NCI-H1105 treated with DMSO at 0.1 percent for 48 hours (cell line): ENCODE measurements at regions not wholly inside any gene's neighbourhood (a gene's known extent, or its start where the extent isn't known, plus 50 kb on each side); places are given as distances from the start of the nearest gene placed in this dataset.
"Not testable (repeated sequence)": the region's sequence is repeated elsewhere in the genome, so short reads cannot be mapped to it uniquely, and the experiment has no call there.

Source experiments
- DNase-seq: peaks from one replicate; lab custom pipeline; 2025; lab: John Stamatoyannopoulos, UW

GRCh38 chr1:199448646-199449045 is 578.9 kb upstream of the NR5A2 start:
- no peak for DNase-seq

DNA sequence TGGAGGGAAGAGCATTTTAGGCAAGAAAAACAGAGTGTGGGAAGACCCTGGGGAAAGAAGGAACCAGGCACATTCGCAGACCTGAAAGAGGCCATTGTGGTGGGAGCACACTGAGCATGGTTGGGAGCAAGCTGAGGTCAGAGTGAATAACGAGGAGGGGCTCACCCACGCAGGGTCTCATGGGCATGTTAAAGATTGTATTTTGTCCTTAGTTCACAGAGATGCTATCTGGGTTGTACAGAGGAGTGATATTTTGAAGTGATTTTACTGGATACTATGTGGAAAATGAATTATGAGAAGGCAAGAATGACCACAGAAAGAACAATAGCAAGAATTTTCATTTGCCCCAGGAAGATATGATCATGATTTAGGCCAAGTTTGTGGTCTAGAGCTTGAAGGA is 578.3 kb upstream of the NR5A2 start:
- no peak for DNase-seq

DNA sequence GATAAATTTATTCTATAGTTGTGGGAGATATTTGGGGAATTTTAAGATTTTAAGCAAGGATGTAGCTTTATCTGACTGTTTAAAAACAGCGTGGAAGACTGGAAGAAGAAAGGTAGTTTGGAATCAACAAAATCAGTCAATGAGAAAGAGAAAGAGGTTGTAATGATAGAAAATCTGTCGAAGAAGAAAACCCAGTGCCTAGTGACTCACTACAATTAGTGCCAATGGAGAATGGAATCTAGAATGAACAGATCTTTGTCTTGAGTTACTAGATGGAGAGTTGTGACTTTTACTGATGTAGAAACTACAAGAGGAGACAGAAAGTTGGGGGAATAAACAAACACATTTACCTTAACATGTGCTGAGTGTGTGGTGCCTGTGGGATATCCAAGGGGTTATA is 577.8 kb upstream of the NR5A2 start:
- DNase-seq = no peak

DNA sequence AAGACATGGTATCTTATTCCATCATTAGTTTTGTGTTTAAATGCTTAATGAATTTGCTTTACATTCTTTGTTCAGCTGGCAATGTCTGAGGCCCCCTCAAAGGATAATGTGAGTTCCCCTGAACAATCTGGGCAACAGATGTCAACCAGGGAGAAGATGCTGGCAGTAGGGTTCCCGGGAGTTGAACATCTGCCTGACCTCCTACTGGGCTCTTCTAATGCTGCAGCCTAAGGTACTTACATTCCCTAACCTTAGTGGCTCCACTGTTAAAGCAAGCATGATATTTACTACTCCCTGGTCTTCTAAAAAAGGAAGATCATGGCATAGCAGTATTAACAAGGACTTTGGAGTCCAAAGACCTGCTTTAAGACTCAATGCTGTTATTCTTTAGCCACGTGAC is 574.9 kb upstream of the NR5A2 start:
- DNase-seq = no peak

GRCh38 chr1:199453723-199454122 is 573.8 kb upstream of the NR5A2 start:
- DNase-seq = no peak

DNA sequence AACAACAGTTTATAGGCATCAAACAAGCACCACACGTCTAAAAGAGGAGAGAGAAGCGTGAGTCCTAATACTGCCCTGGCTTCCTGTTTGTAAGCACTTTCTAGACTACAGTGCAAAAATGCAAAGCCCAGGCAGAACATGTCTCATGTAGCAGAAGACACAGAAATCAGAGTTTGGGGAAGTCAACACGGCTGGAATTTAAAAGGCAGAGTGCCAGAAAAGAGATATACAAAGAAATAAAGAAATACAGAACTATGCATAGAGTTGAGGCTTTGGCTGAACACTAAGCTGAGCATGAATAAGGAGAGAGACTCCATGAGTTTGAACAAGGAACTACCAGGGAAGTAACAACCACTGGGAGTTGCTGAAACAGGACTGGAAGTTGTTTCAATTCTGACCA is 566.6 kb upstream of the NR5A2 start:
- no peak for DNase-seq

DNA sequence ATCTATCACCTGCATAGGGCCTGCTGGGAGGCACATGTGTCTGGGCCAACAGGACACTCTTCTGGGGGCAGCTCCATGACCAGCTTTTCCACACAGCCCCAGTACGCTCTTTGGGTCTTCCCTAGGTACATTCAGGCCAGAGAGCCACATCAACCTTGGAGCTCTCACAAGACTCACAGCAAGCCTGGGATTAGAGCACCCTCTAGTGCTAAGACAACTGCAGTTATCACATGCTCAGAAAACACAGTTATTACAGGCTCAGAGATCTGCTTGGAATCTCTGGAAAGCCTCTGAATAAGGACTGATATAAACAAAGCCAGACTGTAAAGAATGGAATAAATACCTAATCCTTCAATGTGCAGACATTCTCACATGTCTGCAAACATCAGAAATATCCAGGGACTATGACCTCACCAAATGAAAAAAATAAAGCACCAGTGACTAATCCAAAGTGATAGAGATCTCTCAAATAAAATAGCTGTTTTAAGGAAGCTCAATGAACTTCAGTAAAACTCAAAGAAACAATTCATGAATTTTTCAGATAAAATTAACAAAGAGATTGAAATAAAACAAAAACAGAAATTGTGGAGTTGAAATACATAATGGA is 563.9 kb upstream of the NR5A2 start:
- peak; percentile 43 for DNase-seq

DNA sequence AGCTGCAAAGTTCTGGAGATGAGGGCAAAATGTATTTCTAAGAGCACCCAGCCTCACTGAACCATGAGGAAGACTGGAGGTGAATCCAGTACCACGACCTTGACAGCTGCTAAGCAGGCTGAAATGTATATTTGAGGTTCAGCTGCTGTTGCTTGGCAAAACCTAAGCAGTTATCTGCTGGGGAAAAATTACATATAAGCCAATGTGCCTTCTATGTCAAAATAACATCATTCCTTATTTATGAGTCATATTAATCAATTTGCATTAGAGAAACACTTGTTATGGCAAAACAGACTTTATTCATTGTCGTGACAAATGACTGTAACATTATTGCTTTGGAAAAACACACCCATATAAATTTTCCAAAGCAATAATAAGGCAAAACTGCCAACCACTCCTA is 560.5 kb upstream of the NR5A2 start:
- DNase-seq = no peak

DNA sequence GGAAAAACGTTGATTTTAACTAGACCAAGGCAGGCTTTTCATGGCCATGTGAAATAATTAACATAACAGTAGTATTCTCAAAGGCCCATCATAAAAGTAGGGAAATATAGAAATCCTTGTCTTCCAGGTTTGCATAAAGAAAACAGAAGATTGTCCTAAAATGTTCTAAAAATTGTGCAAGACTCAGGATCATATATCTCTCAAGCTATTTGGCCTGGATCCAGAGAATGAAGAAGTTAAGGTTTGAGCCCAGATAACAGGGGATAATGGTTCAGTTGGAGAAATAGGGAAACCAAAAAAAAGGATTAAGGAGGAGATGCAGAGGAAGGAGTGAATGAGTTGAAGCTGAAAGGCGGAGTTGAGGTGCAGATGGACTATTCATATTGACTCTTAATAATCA is 555.5 kb upstream of the NR5A2 start:
- DNase-seq = no peak

- DNase-seq = no peak
These were observed 554.5 kb upstream of the NR5A2 start for GRCh38 chr1:199472978-199473377.

GRCh38 chr1:199474738-199475137 is 552.8 kb upstream of the NR5A2 start:
- no peak for DNase-seq

GRCh38 chr1:199482426-199482825 is 545.1 kb upstream of the NR5A2 start:
- no peak for DNase-seq

DNA sequence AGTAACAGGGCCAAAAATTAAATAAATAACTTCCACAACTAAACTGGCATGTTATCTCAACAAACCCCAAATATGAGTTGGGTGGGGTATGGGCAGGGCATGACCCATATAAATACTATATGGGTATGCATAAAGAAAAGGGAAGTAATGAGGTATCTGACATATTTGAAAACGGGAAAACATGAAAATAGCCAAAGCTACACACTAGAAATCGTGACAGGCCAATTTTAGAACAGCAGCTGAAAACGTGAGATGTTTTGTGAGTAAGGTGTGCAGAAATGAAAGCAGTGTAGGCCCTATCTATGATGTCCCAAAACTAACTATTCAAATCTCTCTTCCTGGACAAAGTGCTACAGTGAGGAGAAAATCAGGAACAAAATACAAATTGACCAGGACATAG is 537.9 kb upstream of the NR5A2 start:
- DNase-seq = no peak

GRCh38 chr1:199490769-199491527 is 536.6 kb upstream of the NR5A2 start:
- DNase-seq = peak; percentile 52

- DNase-seq = no peak
These were observed 532.1 kb upstream of the NR5A2 start for GRCh38 chr1:199495432-199495831.

DNA sequence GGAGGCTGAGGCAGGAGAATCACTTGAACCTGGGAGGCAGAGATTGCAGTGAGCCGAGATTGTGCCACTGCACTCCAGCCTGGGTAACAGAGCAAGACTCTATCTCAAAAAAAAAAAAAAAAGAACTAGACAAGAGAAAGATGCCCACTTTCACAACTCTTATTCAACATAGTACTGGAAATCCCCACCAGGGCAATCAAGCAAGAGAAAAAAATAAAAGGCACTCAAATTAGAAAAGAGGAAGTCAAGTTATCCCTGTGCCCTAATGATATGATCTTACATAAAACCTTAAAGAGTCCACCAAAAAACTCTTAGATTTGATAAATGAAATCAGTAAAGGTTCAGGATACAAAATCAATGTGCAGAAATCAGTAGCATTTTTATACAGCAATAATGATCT is 528.7 kb upstream of the NR5A2 start:
- not testable (repeated sequence) for DNase-seq

- no peak for DNase-seq
These were observed 519.4 kb upstream of the NR5A2 start for GRCh38 chr1:199508072-199508471.

DNA sequence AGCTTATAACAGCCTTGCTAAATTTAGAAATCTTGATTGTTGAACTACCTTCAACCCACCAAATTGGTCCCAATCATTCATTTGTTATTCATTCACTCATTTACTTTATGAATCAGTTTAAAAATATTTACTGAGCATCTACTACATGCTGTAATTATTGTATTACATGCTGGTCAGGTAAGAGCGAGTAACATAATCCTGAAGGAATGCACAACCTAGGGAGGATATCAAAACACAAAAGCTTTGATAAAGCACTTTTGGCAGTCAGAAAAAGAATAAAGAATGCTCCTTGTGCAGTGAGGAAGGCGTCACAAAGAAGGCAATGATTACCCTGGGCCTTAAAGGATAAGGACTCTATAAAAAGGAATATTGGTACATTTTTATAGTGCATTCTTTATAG is 518.9 kb upstream of the NR5A2 start:
- no peak for DNase-seq

GRCh38 chr1:199509456-199509855 is 518.1 kb upstream of the NR5A2 start:
- no peak for DNase-seq

DNA sequence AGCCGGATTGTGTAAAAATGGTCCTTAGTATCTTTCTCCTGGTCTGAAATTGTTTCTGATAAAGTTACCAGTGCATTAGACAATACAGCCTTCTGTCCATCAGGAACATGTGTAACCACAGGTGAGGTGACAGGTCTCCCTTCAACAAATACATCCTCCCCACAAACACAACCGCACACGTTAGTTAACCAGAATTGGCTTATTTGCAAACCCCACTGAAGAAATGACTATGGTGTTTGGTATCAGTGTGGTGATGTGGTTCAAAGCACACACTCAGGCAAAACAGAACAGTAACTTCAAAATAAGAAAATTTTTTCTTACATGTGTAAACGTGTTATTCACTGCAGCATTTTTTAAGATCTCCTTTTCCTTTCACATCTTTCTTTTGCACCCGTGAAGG is 517.2 kb upstream of the NR5A2 start:
- DNase-seq = no peak

- DNase-seq = peak; percentile 3
These were observed 515.3 kb upstream of the NR5A2 start for GRCh38 chr1:199512037-199512710.

GRCh38 chr1:199515261-199515660 is 512.2 kb upstream of the NR5A2 start:
- DNase-seq = no peak

DNA sequence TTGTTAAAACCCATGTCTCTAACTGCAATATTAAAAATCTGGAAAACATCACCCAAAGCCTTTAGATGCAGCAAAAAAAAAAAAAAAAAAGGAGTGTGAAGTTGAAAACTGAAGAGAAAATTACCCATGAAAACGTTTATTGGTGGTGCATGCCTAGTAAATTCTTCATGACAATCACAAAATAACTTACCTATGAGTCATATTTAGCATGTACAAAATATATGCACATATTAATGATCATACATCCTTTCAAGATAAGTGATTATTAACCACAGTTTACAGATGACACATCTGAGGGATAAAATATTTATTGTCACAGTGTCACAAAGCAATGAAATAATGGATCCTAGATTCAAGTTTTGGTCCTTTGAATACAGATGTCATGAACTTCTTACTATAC is 505.2 kb upstream of the NR5A2 start:
- no peak for DNase-seq
